ENCODE measurements at regions not wholly inside any gene's neighbourhood (a gene's known extent, or its start where the extent isn't known, plus 50 kb on each side); places are given as distances from the start of the nearest gene placed in this dataset.

DNA sequence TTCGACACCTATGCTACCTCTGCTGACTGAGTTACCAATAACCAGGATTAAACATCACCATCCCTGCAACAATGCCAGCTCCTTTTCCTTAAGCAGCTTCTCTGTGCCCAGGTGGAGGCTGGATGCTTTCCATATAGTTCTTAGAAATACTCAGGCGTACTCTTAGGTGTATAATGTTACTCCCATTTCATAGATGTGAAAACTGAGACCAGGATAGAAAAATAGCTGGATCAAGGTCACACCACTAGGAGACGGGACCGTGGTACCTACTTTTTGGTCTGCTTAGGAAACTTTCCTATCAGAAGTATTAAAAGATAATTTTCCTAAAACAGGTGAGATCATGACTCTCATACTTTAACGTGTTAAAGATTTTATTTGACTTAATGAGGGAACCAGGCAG, 141.7 kb upstream of the RPL38 start:
- TF ChIP-seq, protein P1, sequence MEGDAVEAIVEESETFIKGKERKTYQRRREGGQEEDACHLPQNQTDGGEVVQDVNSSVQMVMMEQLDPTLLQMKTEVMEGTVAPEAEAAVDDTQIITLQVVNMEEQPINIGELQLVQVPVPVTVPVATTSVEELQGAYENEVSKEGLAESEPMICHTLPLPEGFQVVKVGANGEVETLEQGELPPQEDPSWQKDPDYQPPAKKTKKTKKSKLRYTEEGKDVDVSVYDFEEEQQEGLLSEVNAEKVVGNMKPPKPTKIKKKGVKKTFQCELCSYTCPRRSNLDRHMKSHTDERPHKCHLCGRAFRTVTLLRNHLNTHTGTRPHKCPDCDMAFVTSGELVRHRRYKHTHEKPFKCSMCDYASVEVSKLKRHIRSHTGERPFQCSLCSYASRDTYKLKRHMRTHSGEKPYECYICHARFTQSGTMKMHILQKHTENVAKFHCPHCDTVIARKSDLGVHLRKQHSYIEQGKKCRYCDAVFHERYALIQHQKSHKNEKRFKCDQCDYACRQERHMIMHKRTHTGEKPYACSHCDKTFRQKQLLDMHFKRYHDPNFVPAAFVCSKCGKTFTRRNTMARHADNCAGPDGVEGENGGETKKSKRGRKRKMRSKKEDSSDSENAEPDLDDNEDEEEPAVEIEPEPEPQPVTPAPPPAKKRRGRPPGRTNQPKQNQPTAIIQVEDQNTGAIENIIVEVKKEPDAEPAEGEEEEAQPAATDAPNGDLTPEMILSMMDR (IDR thresholded peaks at IDR 0.05) = no peak
- TF ChIP-seq POLR2A (IDR thresholded peaks at IDR 0.05) = no peak

Measured in uterus (tissue), 2 donors.